Panc1 (cell line): ENCODE measurements at regions not wholly inside any gene's neighbourhood (a gene's known extent, or its start where the extent isn't known, plus 50 kb on each side); places are given as distances from the start of the nearest gene placed in this dataset.
"Not testable (repeated sequence)": the region's sequence is repeated elsewhere in the genome, so short reads cannot be mapped to it uniquely, and the experiment has no call there.

Experiments used
- ATAC-seq: fragments of 200-7000 bp; cut with Tn5 transposase; 2 replicates; pipeline ENCODE4 v1.9.1; 2020; ENCODE audit warnings: mild to moderate bottlenecking, moderate library complexity
- BruUV-seq: library from RNA; stranded (reverse); fragments of 400-500 nt; replicated peaks from 2 replicates; lab custom pipeline; 2021; lab: Mats Ljungman, UMichigan
- CTCF ChIA-PET: fragments of 300-600 bp; sonication (Branson Sonifier 250); formaldehyde crosslinking; loops from one replicate; lab custom pipeline; 2022; ENCODE audit warnings: antibody characterized with exemption; lab: Charles Lee
- POLR2A ChIA-PET: fragments of 300-600 bp; sonication (Branson Sonifier 250); formaldehyde crosslinking; loops from one replicate; lab custom pipeline; 2022; ENCODE audit warnings: antibody characterized with exemption; lab: Charles Lee
- DNase-seq: peaks from one replicate; pipeline ENCODE4 v3.0.0-alpha.2; 2010; ENCODE audit warnings: low read depth, low spot score
- H3K27ac ChIP-seq: 2 replicates; pipeline ENCODE4 v1.5.1; 2011; ENCODE audit warnings: mild to moderate bottlenecking, low read length, inconsistent platforms
- H3K27me3 ChIP-seq: fragments of 200-500 bp; sonication (Bioruptor generic); 2 replicates; pipeline ENCODE4 v1.6.0; 2014; ENCODE audit warnings: low read length, inconsistent platforms; ENCODE audit not compliant: control insufficient read depth, insufficient read depth
- H3K36me3 ChIP-seq: fragments of 200-500 bp; sonication (Bioruptor generic); 2 replicates; pipeline ENCODE4 v1.5.1; 2014; ENCODE audit warnings: inconsistent platforms, mild to moderate bottlenecking, low read length, moderate library complexity; ENCODE audit not compliant: control insufficient read depth, insufficient read depth
- H3K4me1 ChIP-seq: 2 replicates; pipeline ENCODE4 v1.5.1; 2011; ENCODE audit warnings: inconsistent platforms, mild to moderate bottlenecking, low read length, moderate library complexity; ENCODE audit not compliant: control insufficient read depth, insufficient read depth
- H3K4me3 ChIP-seq, 2 experiments: 2 replicates each; pipeline ENCODE4 v1.5.1; 2011 to 2012; ENCODE audit warnings: low read depth in 2 of 2, low read length in 2 of 2, mild to moderate bottlenecking in 2 of 2, inconsistent platforms in 1 of 2, moderate library complexity in 1 of 2
- H3K9me3 ChIP-seq: fragments of 200-500 bp; sonication (Bioruptor generic); 2 replicates; pipeline ENCODE4 v1.5.1; 2014; ENCODE audit warnings: low read depth, mild to moderate bottlenecking, inconsistent platforms, low read length, moderate library complexity; ENCODE audit not compliant: control insufficient read depth, insufficient read depth
- POLR2AphosphoS5 ChIP-seq: IDR thresholded peaks from 2 replicates; pipeline ENCODE4 v1.6.1; 2012; ENCODE audit warnings: mild to moderate bottlenecking, low read depth, low read length, moderate library complexity
- SIN3A ChIP-seq: IDR thresholded peaks from 2 replicates; pipeline ENCODE4 v1.6.1; 2012; ENCODE audit warnings: low read depth, mild to moderate bottlenecking, low read length, moderate library complexity, borderline replicate concordance; ENCODE audit not compliant: insufficient read depth
- TCF7L2 ChIP-seq: IDR thresholded peaks from 2 replicates; pipeline ENCODE4 v1.6.1; 2011; ENCODE audit warnings: mild to moderate bottlenecking, low read depth, low read length, inconsistent platforms
- in situ Hi-C: cut with HindIII; loops from 2 replicates; pipeline ENCODE4 v1.10.0; 2016; ENCODE audit warnings: low sequenced_read_pairs, low pct_unique_long_range_greater_than_20kb
- intact Hi-C: fragments of 100-400 bp; cut with micrococcal nuclease; formaldehyde crosslinking; loops from one replicate; pipeline ENCODE4 v1.10.0; 2022; ENCODE audit not compliant: unreplicated experiment
- TF ChIP-seq, protein P1 (sequence below): fragments of 450-650 bp; IDR thresholded peaks from 2 replicates; pipeline ENCODE4 v1.5.1; 2017; ENCODE audit warnings: mild to moderate bottlenecking
- TF ChIP-seq, protein P2 (sequence below), 2 experiments: IDR thresholded peaks; 2 replicates each; pipeline ENCODE4 v1.6.1; 2011 to 2012; ENCODE audit warnings: low read depth in 2 of 2, control low read depth in 1 of 2, low read length in 1 of 2, mild to moderate bottlenecking in 1 of 2, moderate library complexity in 1 of 2; ENCODE audit not compliant: insufficient read depth in 1 of 2

DNA sequence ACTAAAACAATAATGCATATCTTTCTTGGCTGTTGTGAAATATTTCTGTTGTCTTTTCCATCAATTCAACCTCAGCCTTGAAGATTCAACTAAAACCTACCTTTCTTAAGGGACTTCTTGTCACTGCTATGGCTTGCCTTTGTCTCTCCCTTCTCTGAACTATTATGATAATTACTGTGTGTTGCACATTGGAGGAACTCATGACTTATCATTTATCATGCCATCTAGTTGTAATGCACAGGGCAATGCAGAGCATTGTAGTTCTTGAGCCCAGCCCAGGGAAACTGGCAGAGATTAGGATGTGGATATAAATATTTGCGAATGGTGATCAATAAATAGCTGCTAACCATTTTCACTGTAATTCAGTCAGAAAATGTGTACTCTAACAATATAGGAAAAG, 427.1 kb upstream of the FRG2C start:
- BruUV-seq = no TSS peak
- no peak overlapping the region for H3K4me3 ChIP-seq
- H3K27me3 ChIP-seq = no peaks in the 10 kb centered on the region
- no peaks in the 10 kb centered on the region for H3K36me3 ChIP-seq
- H3K27ac ChIP-seq = no peak overlapping the region
- intact Hi-C loops (no loop called here), in situ Hi-C loops (no loop called here)
- DNase-seq (no peak), ATAC-seq (no peak)
- no peak for TF ChIP-seq POLR2AphosphoS5
- TF ChIP-seq TCF7L2 = no peak
- CTCF ChIA-PET = no interaction called here
- H3K9me3 ChIP-seq = no peaks in the 10 kb centered on the region
- POLR2A ChIA-PET = no interaction called here
- H3K4me1 ChIP-seq = no peaks in the 10 kb centered on the region

DNA sequence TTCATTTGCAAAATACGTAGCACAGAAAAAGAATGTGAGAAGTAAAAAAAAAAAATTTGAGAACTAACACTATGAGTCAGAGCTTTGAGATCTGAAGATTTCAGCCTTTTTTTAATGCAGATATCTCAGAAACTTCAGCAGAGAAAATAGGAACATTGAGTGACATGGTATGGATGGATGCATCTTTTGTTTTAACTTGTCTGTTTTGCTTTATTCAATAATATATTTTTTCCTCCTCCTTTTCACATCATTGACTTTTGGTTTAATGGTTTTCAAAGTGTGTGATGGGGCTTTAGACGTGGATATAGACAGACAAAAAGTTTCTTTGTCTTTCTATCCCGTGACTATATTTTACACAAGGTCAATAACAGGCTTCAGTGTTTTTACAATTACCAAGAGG, 426.7 kb upstream of the FRG2C start:
- in situ Hi-C loops (no loop called here), intact Hi-C loops (no loop called here)
- no peak overlapping the region for H3K4me3 ChIP-seq
- ATAC-seq (no peak), DNase-seq (no peak)
- no TSS peak for BruUV-seq
- TF ChIP-seq, protein P1, sequence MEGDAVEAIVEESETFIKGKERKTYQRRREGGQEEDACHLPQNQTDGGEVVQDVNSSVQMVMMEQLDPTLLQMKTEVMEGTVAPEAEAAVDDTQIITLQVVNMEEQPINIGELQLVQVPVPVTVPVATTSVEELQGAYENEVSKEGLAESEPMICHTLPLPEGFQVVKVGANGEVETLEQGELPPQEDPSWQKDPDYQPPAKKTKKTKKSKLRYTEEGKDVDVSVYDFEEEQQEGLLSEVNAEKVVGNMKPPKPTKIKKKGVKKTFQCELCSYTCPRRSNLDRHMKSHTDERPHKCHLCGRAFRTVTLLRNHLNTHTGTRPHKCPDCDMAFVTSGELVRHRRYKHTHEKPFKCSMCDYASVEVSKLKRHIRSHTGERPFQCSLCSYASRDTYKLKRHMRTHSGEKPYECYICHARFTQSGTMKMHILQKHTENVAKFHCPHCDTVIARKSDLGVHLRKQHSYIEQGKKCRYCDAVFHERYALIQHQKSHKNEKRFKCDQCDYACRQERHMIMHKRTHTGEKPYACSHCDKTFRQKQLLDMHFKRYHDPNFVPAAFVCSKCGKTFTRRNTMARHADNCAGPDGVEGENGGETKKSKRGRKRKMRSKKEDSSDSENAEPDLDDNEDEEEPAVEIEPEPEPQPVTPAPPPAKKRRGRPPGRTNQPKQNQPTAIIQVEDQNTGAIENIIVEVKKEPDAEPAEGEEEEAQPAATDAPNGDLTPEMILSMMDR = no peak
- no peak for TF ChIP-seq SIN3A
- TF ChIP-seq, protein P2, sequence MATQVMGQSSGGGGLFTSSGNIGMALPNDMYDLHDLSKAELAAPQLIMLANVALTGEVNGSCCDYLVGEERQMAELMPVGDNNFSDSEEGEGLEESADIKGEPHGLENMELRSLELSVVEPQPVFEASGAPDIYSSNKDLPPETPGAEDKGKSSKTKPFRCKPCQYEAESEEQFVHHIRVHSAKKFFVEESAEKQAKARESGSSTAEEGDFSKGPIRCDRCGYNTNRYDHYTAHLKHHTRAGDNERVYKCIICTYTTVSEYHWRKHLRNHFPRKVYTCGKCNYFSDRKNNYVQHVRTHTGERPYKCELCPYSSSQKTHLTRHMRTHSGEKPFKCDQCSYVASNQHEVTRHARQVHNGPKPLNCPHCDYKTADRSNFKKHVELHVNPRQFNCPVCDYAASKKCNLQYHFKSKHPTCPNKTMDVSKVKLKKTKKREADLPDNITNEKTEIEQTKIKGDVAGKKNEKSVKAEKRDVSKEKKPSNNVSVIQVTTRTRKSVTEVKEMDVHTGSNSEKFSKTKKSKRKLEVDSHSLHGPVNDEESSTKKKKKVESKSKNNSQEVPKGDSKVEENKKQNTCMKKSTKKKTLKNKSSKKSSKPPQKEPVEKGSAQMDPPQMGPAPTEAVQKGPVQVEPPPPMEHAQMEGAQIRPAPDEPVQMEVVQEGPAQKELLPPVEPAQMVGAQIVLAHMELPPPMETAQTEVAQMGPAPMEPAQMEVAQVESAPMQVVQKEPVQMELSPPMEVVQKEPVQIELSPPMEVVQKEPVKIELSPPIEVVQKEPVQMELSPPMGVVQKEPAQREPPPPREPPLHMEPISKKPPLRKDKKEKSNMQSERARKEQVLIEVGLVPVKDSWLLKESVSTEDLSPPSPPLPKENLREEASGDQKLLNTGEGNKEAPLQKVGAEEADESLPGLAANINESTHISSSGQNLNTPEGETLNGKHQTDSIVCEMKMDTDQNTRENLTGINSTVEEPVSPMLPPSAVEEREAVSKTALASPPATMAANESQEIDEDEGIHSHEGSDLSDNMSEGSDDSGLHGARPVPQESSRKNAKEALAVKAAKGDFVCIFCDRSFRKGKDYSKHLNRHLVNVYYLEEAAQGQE (IDR thresholded peaks at IDR 0.05; ENCODE audit: insufficient read depth in 1 of 2, low read depth in 2 of 2, low read length in 1 of 2) = no peak
- no peak for TF ChIP-seq TCF7L2
- TF ChIP-seq POLR2AphosphoS5 = no peak
- ChIA-PET POLR2A (no interaction called here), CTCF (no interaction called here)
- H3K27ac ChIP-seq = no peak overlapping the region
- no peaks in the 10 kb centered on the region for H3K36me3 ChIP-seq
- H3K27me3 ChIP-seq = no peaks in the 10 kb centered on the region
- H3K4me1 ChIP-seq = no peaks in the 10 kb centered on the region
- no peaks in the 10 kb centered on the region for H3K9me3 ChIP-seq

DNA sequence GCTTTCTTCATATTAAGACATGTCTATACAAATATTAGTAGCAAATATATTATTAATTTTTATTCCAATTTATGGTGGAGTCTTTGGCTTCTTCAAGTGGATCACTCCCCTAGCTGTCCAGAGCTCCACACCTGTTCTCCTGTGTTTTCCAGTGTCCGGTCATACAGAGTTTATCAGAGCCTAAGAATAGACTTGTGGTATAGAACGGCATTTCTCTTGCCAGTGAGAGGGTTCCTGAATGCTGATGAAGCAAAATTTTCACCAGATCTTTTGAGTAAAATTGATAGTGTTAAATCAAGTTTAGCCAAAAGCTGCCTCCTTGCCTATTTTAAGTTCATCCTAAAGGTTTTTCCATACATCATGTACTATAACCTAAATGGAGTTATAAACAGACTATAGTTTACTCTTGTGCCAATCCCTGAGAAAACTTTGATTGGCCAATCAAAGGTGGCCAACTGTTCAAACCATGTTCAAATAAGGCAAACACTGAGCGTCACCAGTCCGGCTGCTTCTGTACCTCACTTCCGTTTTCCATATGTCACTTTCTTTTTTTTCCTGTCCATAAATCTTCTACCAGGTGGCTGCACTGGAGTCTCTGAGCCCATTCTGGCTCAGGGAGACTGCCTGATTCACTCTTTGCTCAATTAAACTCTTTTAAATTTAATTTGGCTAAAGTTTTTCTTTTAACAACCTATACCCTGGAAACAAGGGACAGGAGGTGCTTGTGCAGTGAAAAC, 422.7 kb upstream of the FRG2C start:
- POLR2A ChIA-PET, intact Hi-C loops, in situ Hi-C loops: not testable (repeated sequence)

More for the DNA sequence above, 422.7 kb upstream of the FRG2C start:
- CTCF ChIA-PET, H3K9me3 ChIP-seq, DNase-seq, H3K27ac ChIP-seq, H3K4me1 ChIP-seq, BruUV-seq, H3K27me3 ChIP-seq, ATAC-seq, H3K36me3 ChIP-seq, H3K4me3 ChIP-seq: not testable (repeated sequence)
